Mesenchymal stem cell (in vitro differentiated cells and primary cell): ENCODE measurements at regions not wholly inside any gene's neighbourhood (a gene's known extent, or its start where the extent isn't known, plus 50 kb on each side); places are given as distances from the start of the nearest gene placed in this dataset.

ENCODE experiments used
- DNase-seq: peaks from one replicate; pipeline ENCODE4 v3.0.0-alpha.2; 2013
- H2AFZ ChIP-seq: one replicate; pipeline ENCODE4 v1.6.1; 2013; ENCODE audit warnings: low read depth, mild to moderate bottlenecking, control low read depth, inconsistent platforms, low read length, moderate library complexity
- H2AK5ac ChIP-seq: 2 replicates; pipeline ENCODE4 v1.6.1; 2013; ENCODE audit warnings: low read length, moderate library complexity, mild to moderate bottlenecking, inconsistent platforms; ENCODE audit not compliant: severe bottlenecking
- H2BK120ac ChIP-seq: one replicate; pipeline ENCODE4 v1.6.1; 2013; ENCODE audit warnings: low read depth, mild to moderate bottlenecking, inconsistent platforms, low read length, moderate library complexity
- H2BK12ac ChIP-seq, 2 experiments: one replicate each; pipeline ENCODE4 v1.6.1; 2013; ENCODE audit warnings: inconsistent platforms in 2 of 2, low read length in 2 of 2, mild to moderate bottlenecking in 2 of 2, moderate library complexity in 2 of 2, control low read depth in 1 of 2
- H2BK15ac ChIP-seq: one replicate; pipeline ENCODE4 v1.6.1; 2013; ENCODE audit warnings: mild to moderate bottlenecking, low read depth, inconsistent platforms; ENCODE audit not compliant: poor library complexity, severe bottlenecking
- H2BK5ac ChIP-seq: 2 replicates; pipeline ENCODE4 v1.6.1; 2013; ENCODE audit warnings: low read depth, mild to moderate bottlenecking, low read length, control low read depth, inconsistent platforms; ENCODE audit not compliant: poor library complexity, severe bottlenecking
- H3K14ac ChIP-seq, 2 experiments: one replicate each; pipeline ENCODE4 v1.6.1; 2013; ENCODE audit warnings: inconsistent platforms in 2 of 2, low read length in 2 of 2, control low read depth in 1 of 2, mild to moderate bottlenecking in 1 of 2, moderate library complexity in 1 of 2
- H3K18ac ChIP-seq, 2 experiments: one replicate each; pipeline ENCODE4 v1.6.1; 2013; ENCODE audit warnings: inconsistent platforms in 2 of 2, low read length in 2 of 2, control low read depth in 1 of 2, low read depth in 1 of 2, mild to moderate bottlenecking in 1 of 2
- H3K23ac ChIP-seq, 2 experiments: one replicate each; pipeline ENCODE4 v1.6.1; 2013; ENCODE audit warnings: inconsistent platforms in 2 of 2, low read length in 2 of 2, mild to moderate bottlenecking in 2 of 2, moderate library complexity in 2 of 2, control low read depth in 1 of 2
- H3K27ac ChIP-seq: 2 replicates; pipeline ENCODE4 v1.5.1; 2013; ENCODE audit warnings: mild to moderate bottlenecking, moderate library complexity, low read length, control low read depth, inconsistent platforms; ENCODE audit not compliant: poor library complexity, severe bottlenecking
- H3K27me3 ChIP-seq, 2 experiments: 2 replicates each; pipeline versions ENCODE4 v1.6.1 to v1.7.0; 2013; ENCODE audit warnings: low read length in 2 of 2, mild to moderate bottlenecking in 2 of 2, moderate library complexity in 2 of 2, control low read depth in 1 of 2, inconsistent platforms in 1 of 2; ENCODE audit not compliant: control insufficient read depth in 1 of 2, insufficient read depth in 1 of 2
- H3K36me3 ChIP-seq, 2 experiments: 2 replicates each; pipeline versions ENCODE4 v1.6.1 to v1.7.0; 2013; ENCODE audit warnings: low read length in 2 of 2, control low read depth in 1 of 2, inconsistent platforms in 1 of 2, low read depth in 1 of 2, mild to moderate bottlenecking in 1 of 2; ENCODE audit not compliant: insufficient read depth in 2 of 2, control insufficient read depth in 1 of 2
- H3K4ac ChIP-seq, 2 experiments: one replicate each; pipeline ENCODE4 v1.6.1; 2013; ENCODE audit warnings: inconsistent platforms in 2 of 2, low read length in 2 of 2, mild to moderate bottlenecking in 2 of 2, moderate library complexity in 2 of 2, control low read depth in 1 of 2, low read depth in 1 of 2
- H3K4me1 ChIP-seq: 2 replicates; pipeline ENCODE4 v1.6.1; 2013; ENCODE audit warnings: low read depth, low read length, control low read depth; ENCODE audit not compliant: control insufficient read depth, insufficient read depth
- H3K4me2 ChIP-seq: 2 replicates; pipeline ENCODE4 v1.6.1; 2013; ENCODE audit warnings: low read length, mild to moderate bottlenecking, inconsistent platforms; ENCODE audit not compliant: poor library complexity, severe bottlenecking
- H3K4me3 ChIP-seq, 2 experiments: 2 replicates each; pipeline versions ENCODE4 v1.5.1 to v1.7.0; 2013; ENCODE audit warnings: low read length in 2 of 2, mild to moderate bottlenecking in 2 of 2, control low read depth in 1 of 2, low read depth in 1 of 2; ENCODE audit not compliant: insufficient read depth in 1 of 2
- H3K79me1 ChIP-seq: replicated peaks from 2 replicates; pipeline ENCODE4 v1.6.1; 2013; ENCODE audit warnings: mild to moderate bottlenecking, control low read depth, low read length, inconsistent platforms; ENCODE audit not compliant: poor library complexity, severe bottlenecking
- H3K9ac ChIP-seq: 2 replicates; pipeline ENCODE4 v1.7.0; 2013; ENCODE audit warnings: mild to moderate bottlenecking, low read length, moderate library complexity
- H3K9me3 ChIP-seq: 2 replicates; pipeline ENCODE4 v1.7.0; 2013; ENCODE audit warnings: mild to moderate bottlenecking, low read length; ENCODE audit not compliant: control insufficient read depth
- H4K8ac ChIP-seq: one replicate; pipeline ENCODE4 v1.6.1; 2013; ENCODE audit warnings: inconsistent platforms, mild to moderate bottlenecking, low read length, moderate library complexity
- H4K91ac ChIP-seq: one replicate; pipeline ENCODE4 v1.6.1; 2013; ENCODE audit warnings: mild to moderate bottlenecking, low read length, inconsistent platforms
- WGBS: methylation state at CpG from one replicate; pipeline ENCODE4 v1.1.7; 2013; ENCODE audit warnings: mixed read lengths; 5-methylcytosine and 5-hydroxymethylcytosine counted together

DNA sequence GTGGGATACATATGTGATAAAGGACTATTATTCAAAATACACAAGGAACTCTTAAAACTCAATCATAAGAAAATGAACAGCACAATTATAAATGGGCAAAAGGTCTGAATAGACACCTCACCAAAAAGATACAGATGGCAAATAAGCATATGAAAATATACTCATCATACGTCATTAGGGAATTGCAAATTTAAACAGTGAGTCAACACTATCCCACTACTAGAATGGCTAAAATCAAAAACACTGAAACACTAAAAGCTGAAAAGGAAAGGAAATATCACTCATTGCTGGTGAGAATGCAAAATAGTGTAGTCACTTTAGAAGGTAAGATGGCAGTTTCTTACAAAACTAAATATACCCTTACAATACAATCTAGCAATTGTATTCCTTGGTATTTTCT is 597.0 kb upstream of the PABPC4L start:
- Histone ChIP-seq H3K14ac (no peak overlapping the region), H4K8ac (no peak overlapping the region), H3K23ac (no peak overlapping the region), H3K4ac (no peak overlapping the region), H3K36me3 (no peaks in the 10 kb centered on the region), H3K4me3 (no peak overlapping the region), H4K91ac (no peak overlapping the region), H2BK12ac (no peak overlapping the region), H3K27me3 (no peaks in the 10 kb centered on the region), H3K4me1 (no peaks in the 10 kb centered on the region), H3K4me2 (no peak overlapping the region), H3K9ac (no peak overlapping the region), H3K79me1 (no peaks in the 10 kb centered on the region), H2BK5ac (no peak overlapping the region), H3K9me3 (peaks cover 4% of the 10 kb centered on the region), H2AFZ (no peak overlapping the region), H3K18ac (no peak overlapping the region), H2BK15ac (no peak overlapping the region), H2BK120ac (no peak overlapping the region), H3K27ac (no peak overlapping the region), H2AK5ac (no peak overlapping the region)
- WGBS = no CpG with 5 or more reads among the region's 1 CpG
- no peak for DNase-seq

DNA sequence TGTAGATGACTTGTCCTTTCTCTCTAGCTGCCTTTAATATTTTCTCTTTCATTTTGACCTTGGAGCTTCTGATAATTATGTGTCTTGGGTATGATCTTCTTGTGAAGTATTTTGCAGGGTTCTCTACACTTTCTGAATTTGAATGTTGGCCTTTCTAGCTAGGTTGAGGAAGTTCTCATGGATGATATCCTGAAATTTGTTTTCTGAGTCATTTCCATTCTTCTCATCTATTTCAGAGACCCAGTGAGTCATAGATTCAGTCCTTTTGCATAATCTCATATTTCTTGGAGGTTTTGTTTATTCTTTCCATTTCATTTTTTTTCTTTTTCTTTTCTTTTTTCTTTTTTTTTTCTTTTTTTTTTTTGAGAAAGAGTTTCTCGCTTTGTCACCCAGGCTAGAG is 585.7 kb upstream of the PABPC4L start:
- H3K4ac ChIP-seq = no peak overlapping the region
- no peak overlapping the region for H3K14ac ChIP-seq
- H2AK5ac ChIP-seq = no peak overlapping the region
- no peak overlapping the region for H2BK5ac ChIP-seq
- H3K9ac ChIP-seq = no peak overlapping the region
- no peak overlapping the region for H2BK15ac ChIP-seq
- H4K91ac ChIP-seq = no peak overlapping the region
- no peak overlapping the region for H4K8ac ChIP-seq
- no peak overlapping the region for H2BK12ac ChIP-seq
- 100% methylated on average over 1 of the region's 1 CpG for WGBS
- no peaks in the 10 kb centered on the region for H3K36me3 ChIP-seq
- no peaks in the 10 kb centered on the region for H3K79me1 ChIP-seq
- no peak overlapping the region for H3K4me3 ChIP-seq
- H3K23ac ChIP-seq = no peak overlapping the region
- peaks cover 21% of the 10 kb centered on the region for H3K9me3 ChIP-seq
- no peak overlapping the region for H2BK120ac ChIP-seq
- no peaks in the 10 kb centered on the region for H3K4me1 ChIP-seq
- no peak for DNase-seq
- H3K18ac ChIP-seq = no peak overlapping the region
- H2AFZ ChIP-seq = no peak overlapping the region
- no peak overlapping the region for H3K27ac ChIP-seq
- H3K4me2 ChIP-seq = no peak overlapping the region
- no peaks in the 10 kb centered on the region for H3K27me3 ChIP-seq

DNA sequence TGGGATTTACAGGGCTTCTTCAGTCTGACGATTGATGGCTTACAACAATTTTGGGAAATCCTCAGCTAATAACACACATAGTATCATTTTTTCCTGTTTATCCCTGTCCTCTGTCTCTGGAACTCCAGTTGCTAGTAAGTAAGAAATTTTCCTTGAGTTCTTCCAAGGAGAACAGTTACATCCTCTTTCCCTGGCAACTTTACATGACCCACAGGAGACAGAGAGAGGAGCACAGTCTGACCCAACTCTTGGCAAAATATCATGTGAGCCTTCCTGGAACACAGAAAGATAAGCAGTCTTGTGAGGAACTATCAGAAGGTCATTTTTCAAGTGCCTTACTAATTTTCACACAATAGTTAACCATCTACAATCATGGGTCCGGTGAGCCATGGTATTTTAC is 578.7 kb upstream of the PABPC4L start:
- H2BK12ac ChIP-seq = no peak overlapping the region
- no peak overlapping the region for H3K4me3 ChIP-seq
- no peak overlapping the region for H2BK5ac ChIP-seq
- WGBS = 68% methylated on average over 2 of the region's 2 CpGs
- no peak overlapping the region for H3K23ac ChIP-seq
- DNase-seq = no peak
- H4K8ac ChIP-seq = no peak overlapping the region
- no peak overlapping the region for H2BK120ac ChIP-seq
- no peaks in the 10 kb centered on the region for H3K36me3 ChIP-seq
- no peak overlapping the region for H3K18ac ChIP-seq
- H3K4me2 ChIP-seq = no peak overlapping the region
- H3K14ac ChIP-seq = no peak overlapping the region
- H2AFZ ChIP-seq = no peak overlapping the region
- H3K4me1 ChIP-seq = no peaks in the 10 kb centered on the region
- no peak overlapping the region for H3K9ac ChIP-seq
- no peak overlapping the region for H2BK15ac ChIP-seq
- no peaks in the 10 kb centered on the region for H3K9me3 ChIP-seq
- H4K91ac ChIP-seq = no peak overlapping the region
- no peak overlapping the region for H3K27ac ChIP-seq
- H3K27me3 ChIP-seq = no peaks in the 10 kb centered on the region
- no peaks in the 10 kb centered on the region for H3K79me1 ChIP-seq
- no peak overlapping the region for H3K4ac ChIP-seq
- H2AK5ac ChIP-seq = no peak overlapping the region

DNA sequence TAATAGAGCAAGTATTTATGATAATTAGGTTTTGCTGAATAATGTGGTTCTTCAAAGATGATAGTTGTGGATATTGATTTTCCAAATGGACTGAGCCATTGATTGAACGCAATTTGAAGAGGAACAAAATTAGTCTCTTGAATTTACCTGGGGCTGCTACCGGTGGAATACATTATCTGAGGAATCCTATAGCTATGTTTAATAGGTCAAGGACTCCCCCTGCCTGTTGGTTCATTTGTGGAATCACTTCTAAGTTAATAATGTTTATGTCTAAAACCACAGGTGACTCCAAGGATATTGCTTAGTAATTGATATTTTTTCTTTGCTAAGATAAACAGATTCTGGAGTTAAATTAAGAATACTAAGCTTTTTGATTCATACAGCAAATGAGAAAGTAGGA is 576.0 kb upstream of the PABPC4L start:
- H3K14ac ChIP-seq = no peak overlapping the region
- H3K9me3 ChIP-seq = peaks cover 4% of the 10 kb centered on the region
- no peak overlapping the region for H2BK120ac ChIP-seq
- WGBS = 13% methylated on average over 2 of the region's 2 CpGs
- no peak overlapping the region for H4K91ac ChIP-seq
- no peaks in the 10 kb centered on the region for H3K27me3 ChIP-seq
- no peak overlapping the region for H2BK12ac ChIP-seq
- H3K79me1 ChIP-seq = no peaks in the 10 kb centered on the region
- no peak overlapping the region for H3K4me3 ChIP-seq
- no peak overlapping the region for H3K9ac ChIP-seq
- no peak overlapping the region for H3K18ac ChIP-seq
- no peaks in the 10 kb centered on the region for H3K4me1 ChIP-seq
- H3K36me3 ChIP-seq = no peaks in the 10 kb centered on the region
- H2BK5ac ChIP-seq = no peak overlapping the region
- H3K4me2 ChIP-seq = no peak overlapping the region
- DNase-seq = no peak
- no peak overlapping the region for H2BK15ac ChIP-seq
- H3K27ac ChIP-seq = no peak overlapping the region
- no peak overlapping the region for H3K4ac ChIP-seq
- H4K8ac ChIP-seq = no peak overlapping the region
- H2AFZ ChIP-seq = no peak overlapping the region
- H2AK5ac ChIP-seq = no peak overlapping the region
- no peak overlapping the region for H3K23ac ChIP-seq
